NCI-H1092 treated with DMSO at 0.1 percent for 48 hours (cell line): ENCODE measurements at regions not wholly inside any gene's neighbourhood (a gene's known extent, or its start where the extent isn't known, plus 50 kb on each side); places are given as distances from the start of the nearest gene placed in this dataset.

Source experiments
- DNase-seq: peaks from one replicate; lab custom pipeline; 2025; lab: John Stamatoyannopoulos, UW

GRCh38 chr2:146267093-146267492 is 1577.7 kb upstream of the ACVR2A start:
- DNase-seq: no peak

GRCh38 chr2:146265656-146266055 is 1579.2 kb upstream of the ACVR2A start:
- DNase-seq: no peak

- DNase-seq: no peak
These were observed 1582.2 kb upstream of the ACVR2A start for GRCh38 chr2:146262606-146263005.

GRCh38 chr2:146260551-146260950 is 1584.3 kb upstream of the ACVR2A start:
- DNase-seq: no peak

GRCh38 chr2:146259816-146260215 is 1585.0 kb upstream of the ACVR2A start:
- no peak for DNase-seq

GRCh38 chr2:146258071-146258470 is 1586.8 kb upstream of the ACVR2A start:
- no peak for DNase-seq

GRCh38 chr2:146252119-146252518 is 1592.7 kb upstream of the ACVR2A start:
- DNase-seq: no peak

GRCh38 chr2:146251328-146251727 is 1593.5 kb upstream of the ACVR2A start:
- no peak for DNase-seq

GRCh38 chr2:146246736-146247523 is 1597.9 kb upstream of the ACVR2A start:
- no peak for DNase-seq

- DNase-seq: no peak
These were observed 1598.7 kb upstream of the ACVR2A start for GRCh38 chr2:146246002-146246735.

- no peak for DNase-seq
These were observed 1600.0 kb upstream of the ACVR2A start for GRCh38 chr2:146244830-146245229.

GRCh38 chr2:146244131-146244530 is 1600.7 kb upstream of the ACVR2A start:
- no peak for DNase-seq

- no peak for DNase-seq
These were observed 1603.8 kb upstream of the ACVR2A start for GRCh38 chr2:146241023-146241422.

- no peak for DNase-seq
These were observed 1604.4 kb upstream of the ACVR2A start for GRCh38 chr2:146240391-146240790.

- no peak for DNase-seq
These were observed 1605.3 kb upstream of the ACVR2A start for GRCh38 chr2:146239392-146240135.

GRCh38 chr2:146238254-146238966 is 1606.4 kb upstream of the ACVR2A start:
- no peak for DNase-seq

GRCh38 chr2:146235158-146235557 is 1609.7 kb upstream of the ACVR2A start:
- no peak for DNase-seq

- DNase-seq: no peak
These were observed 1615.2 kb upstream of the ACVR2A start for GRCh38 chr2:146229508-146230155.

- DNase-seq: no peak
These were observed 1616.3 kb upstream of the ACVR2A start for GRCh38 chr2:146228466-146229058.

GRCh38 chr2:146228020-146228393 is 1616.8 kb upstream of the ACVR2A start:
- DNase-seq: no peak
